ENCODE measurements at regions not wholly inside any gene's neighbourhood (a gene's known extent, or its start where the extent isn't known, plus 50 kb on each side); places are given as distances from the start of the nearest gene placed in this dataset.

- TF ChIP-seq POLR2A (IDR thresholded peaks at IDR 0.05) (no peak), CTCF (IDR thresholded peaks at IDR 0.05) (no peak), EP300 (IDR thresholded peaks at IDR 0.05) (no peak)
Measured at GRCh38 chr14:98899441-98899840, 372.6 kb downstream of the BCL11B start.
